ENCODE measurements at regions not wholly inside any gene's neighbourhood (a gene's known extent, or its start where the extent isn't known, plus 50 kb on each side); places are given as distances from the start of the nearest gene placed in this dataset.
"Not testable (repeated sequence)": the region's sequence is repeated elsewhere in the genome, so short reads cannot be mapped to it uniquely, and the experiment has no call there.

GRCh38 chr12:82529101-82529500 is 157.6 kb upstream of the TMTC2 start:
- no peak for DNase-seq

DNA sequence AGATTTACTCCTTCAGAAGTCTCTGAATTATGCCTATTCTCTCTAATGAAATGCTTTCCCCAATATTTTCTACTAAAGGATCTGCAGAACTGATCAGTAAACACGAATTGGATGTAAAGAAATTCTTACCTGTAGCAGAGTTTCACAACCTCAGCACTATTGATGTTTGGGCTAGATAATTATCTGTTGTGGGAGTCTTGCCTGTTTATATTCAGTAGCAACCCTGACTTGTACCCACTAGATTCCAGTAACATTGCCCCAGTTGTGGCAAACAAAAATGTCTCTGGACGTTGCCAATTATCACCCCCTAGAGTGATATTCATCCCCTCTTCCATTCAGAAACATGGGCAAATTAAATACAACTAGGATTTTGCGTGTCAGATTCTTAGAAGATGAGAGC is 156.8 kb upstream of the TMTC2 start:
- no peak for DNase-seq

DNA sequence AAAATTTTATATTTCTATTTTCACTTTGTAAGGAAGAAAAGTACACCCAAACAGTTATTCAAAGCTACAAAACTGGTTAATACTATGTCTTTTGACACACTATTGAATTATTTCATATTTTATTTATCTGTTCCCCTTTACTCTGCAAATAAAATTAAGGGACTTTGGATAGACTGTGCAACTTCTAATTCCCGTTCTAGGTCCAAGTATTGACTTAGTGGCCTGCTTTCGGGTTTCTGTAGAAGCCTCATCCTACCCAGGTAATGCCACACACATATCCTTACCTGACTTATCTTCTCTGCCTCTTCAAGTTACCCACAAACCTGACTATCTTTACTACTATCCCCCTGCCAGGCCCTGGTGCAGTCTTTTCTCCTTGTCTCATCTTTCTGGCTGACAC is 156.3 kb upstream of the TMTC2 start:
- DNase-seq, result no peak

- no peak for DNase-seq
Observed at GRCh38 chr12:82533341-82533740, 153.4 kb upstream of the TMTC2 start.

- no peak for DNase-seq
Observed at GRCh38 chr12:82537436-82537835, 149.3 kb upstream of the TMTC2 start.

GRCh38 chr12:82554529-82554928 is 132.2 kb upstream of the TMTC2 start:
- no peak for DNase-seq

DNA sequence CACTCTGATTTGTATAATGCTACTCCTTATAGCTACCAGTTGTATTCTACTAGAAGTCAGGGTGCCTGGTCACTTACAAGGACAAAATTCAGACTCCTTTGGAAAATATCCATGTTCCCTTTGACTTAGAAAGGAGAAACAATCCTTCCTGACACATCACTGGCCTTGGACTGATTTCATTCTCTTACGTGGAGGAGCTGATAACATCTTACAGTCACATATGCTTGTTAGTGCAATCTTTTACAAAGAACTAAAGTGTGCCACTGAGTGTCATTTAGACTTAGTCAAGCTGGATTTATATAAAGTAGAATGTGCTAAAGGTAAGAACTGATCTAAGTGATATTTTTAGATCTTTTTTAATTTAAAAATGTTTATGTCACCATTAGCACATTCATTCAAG is 131.0 kb upstream of the TMTC2 start:
- DNase-seq, result no peak

DNA sequence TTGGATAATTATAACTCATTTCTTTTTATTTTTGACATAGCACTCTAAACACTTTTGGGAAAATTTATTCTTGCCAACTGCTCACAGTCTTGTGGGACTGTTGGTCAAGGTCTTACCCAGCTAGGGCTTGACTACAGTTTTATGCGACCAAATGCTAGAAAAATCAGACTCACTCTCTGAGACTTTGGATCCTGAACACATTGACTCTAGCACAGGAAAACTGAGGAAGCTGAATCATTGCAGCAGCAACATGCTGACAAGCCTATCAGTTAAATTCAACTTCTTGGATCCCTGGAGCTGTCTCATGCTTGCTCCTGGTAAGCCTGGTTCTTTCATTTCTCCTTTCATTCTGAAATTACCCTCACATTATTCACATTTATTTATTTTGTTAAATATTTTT is 120.7 kb upstream of the TMTC2 start:
- no peak for DNase-seq

GRCh38 chr12:82567688-82568087 is 119.0 kb upstream of the TMTC2 start:
- no peak for DNase-seq

- DNase-seq, result no peak
Observed at GRCh38 chr12:82574191-82574590, 112.5 kb upstream of the TMTC2 start.

GRCh38 chr12:82578725-82579124 is 108.0 kb upstream of the TMTC2 start:
- no peak for DNase-seq

DNA sequence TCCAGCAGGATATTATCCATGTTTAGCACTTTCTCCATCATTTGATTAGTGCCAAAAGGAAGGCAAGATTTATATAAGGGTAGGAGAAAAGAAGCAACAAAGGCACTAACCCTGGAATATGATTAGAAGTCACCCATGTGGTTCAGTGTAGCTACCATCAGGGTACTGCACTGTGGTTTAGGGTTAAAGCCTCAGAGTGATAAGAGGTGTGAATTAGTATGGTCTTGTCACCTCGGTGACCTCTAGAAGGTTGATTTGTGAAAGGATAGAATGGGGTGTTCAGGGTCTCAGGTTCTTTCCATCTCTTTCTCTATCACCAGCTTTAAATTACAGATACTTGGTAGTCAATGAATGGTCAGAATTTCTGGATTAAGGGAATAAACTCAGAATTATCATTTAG is 103.0 kb upstream of the TMTC2 start:
- DNase-seq, result no peak

DNA sequence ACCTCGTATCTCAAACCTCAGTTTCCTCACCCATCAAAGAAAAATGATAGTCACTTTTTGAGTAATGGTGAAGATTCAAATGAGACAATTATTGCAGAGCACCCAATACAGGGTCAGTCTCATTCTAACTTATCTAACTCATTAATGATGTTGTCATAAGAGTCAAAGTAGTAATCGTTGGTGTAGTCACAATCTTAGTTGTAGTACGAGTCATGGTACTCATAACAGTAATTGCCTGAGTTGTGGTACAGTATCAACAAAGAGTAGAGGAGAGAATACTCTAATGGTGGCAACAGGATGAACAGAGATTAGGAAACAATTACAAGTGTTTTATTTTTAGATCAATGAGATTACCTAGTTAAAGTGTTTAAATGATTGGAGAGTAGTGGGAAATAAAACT is 93.6 kb upstream of the TMTC2 start:
- no peak for DNase-seq

DNA sequence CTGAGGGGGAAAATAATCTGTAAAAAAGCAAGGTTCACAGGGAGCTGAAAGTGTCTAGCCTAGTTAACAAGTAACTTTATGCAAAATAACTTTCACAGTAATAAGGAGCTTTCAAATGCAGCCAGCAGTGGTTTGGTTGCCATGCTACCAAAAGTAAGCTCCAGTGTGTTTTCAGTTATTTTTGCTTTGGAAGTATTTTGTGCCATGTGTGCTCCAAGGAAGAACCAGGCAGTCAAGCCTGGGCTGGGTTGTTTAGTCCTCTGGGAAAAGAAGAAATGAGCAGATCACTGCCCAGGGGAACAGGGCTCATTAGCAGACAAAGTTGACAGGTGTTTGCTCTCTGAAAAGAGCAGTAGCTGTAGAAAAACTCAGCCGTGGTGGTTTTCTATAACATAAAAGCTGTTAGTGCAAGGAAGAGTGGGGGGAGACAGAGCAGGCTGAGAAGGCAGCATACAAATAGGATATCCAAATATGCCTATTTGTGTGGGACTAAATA is 92.8 kb upstream of the TMTC2 start:
- no peak for DNase-seq

- no peak for DNase-seq
Observed at GRCh38 chr12:82595941-82596340, 90.8 kb upstream of the TMTC2 start.

- peak; percentile 85 for DNase-seq
Observed at GRCh38 chr12:82596483-82596882, 90.2 kb upstream of the TMTC2 start.

GRCh38 chr12:82600379-82600778 is 86.3 kb upstream of the TMTC2 start:
- no peak for DNase-seq

GRCh38 chr12:82603647-82604046 is 83.1 kb upstream of the TMTC2 start:
- DNase-seq, result not testable (repeated sequence)

GRCh38 chr12:82605115-82605514 is 81.6 kb upstream of the TMTC2 start:
- no peak for DNase-seq

- no peak for DNase-seq
Observed at GRCh38 chr12:82608706-82609105, 78.0 kb upstream of the TMTC2 start.

- no peak for DNase-seq
Observed at GRCh38 chr12:82609234-82609914, 77.3 kb upstream of the TMTC2 start.

DNA sequence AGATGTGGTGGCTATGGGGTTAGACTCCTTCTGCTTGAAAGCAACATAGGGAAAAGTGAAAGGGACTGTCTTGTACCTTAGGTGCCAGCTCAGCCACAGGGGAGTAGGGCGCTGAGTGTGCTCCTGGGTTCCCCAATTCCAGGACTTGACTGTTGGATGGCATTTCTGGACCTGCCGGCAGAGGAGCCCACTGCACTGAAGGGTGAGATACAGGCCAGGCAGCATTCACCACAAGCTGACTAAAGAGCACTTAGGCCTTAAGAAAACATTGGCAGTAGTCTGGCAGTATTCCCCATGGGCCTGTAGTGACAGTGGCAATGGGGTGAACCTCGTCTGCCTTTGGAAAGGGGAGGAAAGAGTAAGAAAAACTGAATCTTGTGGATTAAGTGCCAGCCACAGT is 67.1 kb upstream of the TMTC2 start:
- DNase-seq, result no peak

DNA sequence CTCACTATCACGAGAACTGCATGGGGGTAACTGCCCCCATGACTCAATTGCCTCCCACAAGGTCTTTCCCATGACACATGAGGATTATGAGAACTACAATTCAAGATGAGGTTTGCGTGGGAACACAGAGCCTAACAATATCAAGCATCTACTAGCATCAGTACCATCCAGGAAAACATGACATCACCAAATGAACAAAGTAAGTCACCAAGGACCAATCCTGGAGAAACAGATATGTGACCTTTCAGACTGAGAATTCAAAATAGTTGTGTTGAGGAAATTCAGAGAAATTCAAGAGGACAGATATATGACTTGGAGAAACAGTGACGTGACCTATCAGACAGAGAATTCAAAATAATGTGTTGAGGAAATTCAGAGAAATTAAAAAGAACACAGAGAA is 65.8 kb upstream of the TMTC2 start:
- no peak for DNase-seq

GRCh38 chr12:82625523-82625922 is 61.2 kb upstream of the TMTC2 start:
- DNase-seq, result peak; percentile 36

DNA sequence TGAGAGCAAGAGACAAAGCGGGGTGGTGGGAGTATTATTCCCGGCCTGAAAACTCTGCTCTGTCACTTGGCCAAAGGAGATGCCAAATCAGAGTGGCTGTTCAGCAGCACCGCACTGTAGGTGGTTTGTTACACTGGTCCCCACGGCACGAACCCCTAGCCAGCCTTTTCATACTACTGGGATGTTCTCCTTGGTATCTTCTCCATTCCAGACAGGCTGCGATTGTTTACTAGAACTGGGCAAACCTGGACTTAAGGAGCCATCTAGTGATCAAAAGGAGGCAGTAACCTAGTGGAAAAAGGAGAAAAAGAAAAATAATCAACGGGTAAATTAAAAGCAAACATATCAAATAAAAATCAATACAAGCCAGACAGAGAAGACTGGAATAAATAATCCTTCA is 58.9 kb upstream of the TMTC2 start:
- DNase-seq, result peak; percentile 45

All from NCI-H748 treated with DMSO at 0.1 percent for 48 hours (cell line).